ENCODE measurements at regions not wholly inside any gene's neighbourhood (a gene's known extent, or its start where the extent isn't known, plus 50 kb on each side); places are given as distances from the start of the nearest gene placed in this dataset.
"Not testable (repeated sequence)": the region's sequence is repeated elsewhere in the genome, so short reads cannot be mapped to it uniquely, and the experiment has no call there.

- TF ChIP-seq CTCF (IDR thresholded peaks at IDR 0.05) (no peak), POLR2A (IDR thresholded peaks at IDR 0.05) (no peak)
- WGBS, 2 donors, result 52 to 62% methylated on average over 1 of the region's 1 CpG
- intact Hi-C loops (cut with DNase I; ENCODE audit: low total_unique reads), result no loop called here
- H3K4me3 ChIP-seq (ENCODE audit: low read depth, poor library complexity, severe bottlenecking), result no peak overlapping the region
- DNase-seq (ENCODE audit: low spot score in 2 of 2), result no peak
These were observed 67.8 kb upstream of the ABCD3 start for GRCh38 chr1:94350350-94350924.

GRCh38 chr1:94349853-94350252 lies 68.3 kb upstream of the ABCD3 start:
- intact Hi-C loops (cut with DNase I; ENCODE audit: low total_unique reads), result no loop called here
- TF ChIP-seq POLR2A (IDR thresholded peaks at IDR 0.05) (no peak), CTCF (IDR thresholded peaks at IDR 0.05) (no peak)

GRCh38 chr1:94348386-94348785 lies 69.8 kb upstream of the ABCD3 start:
- H3K4me3 ChIP-seq (ENCODE audit: low read depth, poor library complexity, severe bottlenecking); intact Hi-C loops (cut with DNase I; ENCODE audit: low total_unique reads); DNase-seq (ENCODE audit: low spot score in 2 of 2): not testable (repeated sequence)
- 70 to 82% methylated on average over 2 of the region's 2 CpGs for WGBS, 2 donors

More at GRCh38 chr1:94349853-94350252, 68.3 kb upstream of the ABCD3 start:
- DNase-seq (ENCODE audit: low spot score in 2 of 2), result no peak
- no peak overlapping the region for H3K4me3 ChIP-seq (ENCODE audit: low read depth, poor library complexity, severe bottlenecking)
- 44 to 47% methylated on average over 2 of the region's 2 CpGs for WGBS, 2 donors

GRCh38 chr1:94345148-94345721 lies 73.0 kb upstream of the ABCD3 start:
- 70 to 79% methylated on average over 4 of the region's 4 CpGs for WGBS, 2 donors
- DNase-seq (ENCODE audit: low spot score in 2 of 2), result no peak
- H3K4me3 ChIP-seq (ENCODE audit: low read depth, poor library complexity, severe bottlenecking), result no peak overlapping the region
- TF ChIP-seq CTCF (IDR thresholded peaks at IDR 0.05) (no peak), POLR2A (IDR thresholded peaks at IDR 0.05) (no peak)
- intact Hi-C loops (cut with DNase I; ENCODE audit: low total_unique reads), result no loop called here

GRCh38 chr1:94342416-94342815 lies 75.8 kb upstream of the ABCD3 start:
- 61 to 71% methylated on average over 3 of the region's 3 CpGs for WGBS, 2 donors
- DNase-seq (ENCODE audit: low spot score in 2 of 2), result no peak
- no peak overlapping the region for H3K4me3 ChIP-seq (ENCODE audit: low read depth, poor library complexity, severe bottlenecking)
- TF ChIP-seq CTCF (IDR thresholded peaks at IDR 0.05) (no peak), POLR2A (IDR thresholded peaks at IDR 0.05) (no peak)
- intact Hi-C loops (cut with DNase I; ENCODE audit: low total_unique reads), result no loop called here

GRCh38 chr1:94339206-94339927 lies 78.8 kb upstream of the ABCD3 start:
- TF ChIP-seq POLR2A (IDR thresholded peaks at IDR 0.05) (no peak), CTCF (IDR thresholded peaks at IDR 0.05) (no peak)
- WGBS, 2 donors, result 75 to 82% methylated on average over 8 of the region's 8 CpGs
- no peak overlapping the region for H3K4me3 ChIP-seq (ENCODE audit: low read depth, poor library complexity, severe bottlenecking)
- no peak for DNase-seq (ENCODE audit: low spot score in 2 of 2)
- intact Hi-C loops (cut with DNase I; ENCODE audit: low total_unique reads), result loop anchor here (5.0 kb wide), 2 partner anchors 102 to 463 kb away; partner anchors contain the start of gene ARHGAP29
